ENCODE measurements at regions not wholly inside any gene's neighbourhood (a gene's known extent, or its start where the extent isn't known, plus 50 kb on each side); places are given as distances from the start of the nearest gene placed in this dataset.

DNA sequence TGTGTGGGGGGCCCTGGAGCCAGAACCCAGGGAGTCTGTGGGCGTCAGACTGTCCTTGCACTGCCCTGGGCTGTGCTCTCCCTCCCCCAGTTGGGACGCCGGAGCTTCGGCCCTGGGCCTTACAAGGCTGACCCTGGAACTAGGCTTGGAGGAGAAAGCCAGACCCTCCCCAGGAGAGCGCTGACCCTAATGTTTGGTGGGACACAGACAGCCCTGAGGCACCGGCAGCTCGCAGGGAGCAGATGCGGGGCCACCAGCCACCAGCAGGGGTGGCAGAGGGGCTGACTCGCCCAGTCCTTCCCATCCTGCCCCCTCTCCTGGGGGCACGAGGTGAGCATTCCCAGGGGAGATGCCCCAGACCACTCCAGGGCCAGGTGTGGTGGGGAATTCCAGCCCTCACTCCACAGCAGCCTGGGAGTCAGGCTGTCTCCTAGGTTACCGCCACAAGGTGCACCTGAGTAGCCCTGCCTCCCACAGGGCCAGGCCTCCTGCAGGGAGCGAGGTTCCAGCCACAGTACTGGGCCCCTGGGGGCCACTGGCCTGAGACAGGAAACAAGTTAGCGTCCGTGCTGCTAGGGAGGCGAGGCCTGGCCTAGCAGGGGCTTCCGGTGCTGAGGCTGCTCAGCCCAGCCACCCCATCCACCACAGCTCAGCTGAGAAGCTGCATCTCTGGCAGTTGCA, 134.6 kb downstream of the OLFM1 start:
- H3K36me3 Mint-ChIP-seq = no peaks in the 10 kb centered on the region
- H3K9me3 Mint-ChIP-seq = no peaks in the 10 kb centered on the region
- H3K4me3 Mint-ChIP-seq = no peak overlapping the region
- no peak overlapping the region for H3K4me3 ChIP-seq (ENCODE audit: low read depth, low read length)
- peaks cover 0 to 2% of the 10 kb centered on the region in 2 experiments for H3K9me3 ChIP-seq (ENCODE audit: control insufficient read depth in 2 of 2, low read length in 2 of 2)
- no peak overlapping the region for H3K27ac Mint-ChIP-seq
- H3K27me3 ChIP-seq (ENCODE audit: control insufficient read depth, insufficient read depth, low read length) = no peaks in the 10 kb centered on the region
- H3K4me1 Mint-ChIP-seq = no peaks in the 10 kb centered on the region
- H3K27ac ChIP-seq (ENCODE audit: insufficient read depth, low read length, poor library complexity, severe bottlenecking) = no peak overlapping the region
- peaks cover 4% of the 10 kb centered on the region for H3K27me3 Mint-ChIP-seq
- ATAC-seq (ENCODE audit: low read depth in 2 of 2) (no peak), DNase-seq (no peak)
- no peaks in the 10 kb centered on the region for H3K36me3 ChIP-seq (ENCODE audit: control insufficient read depth, insufficient read depth, low read length)
- H3K4me1 ChIP-seq (ENCODE audit: control insufficient read depth, insufficient read depth, low read length, poor library complexity, severe bottlenecking) = no peaks in the 10 kb centered on the region

DNA sequence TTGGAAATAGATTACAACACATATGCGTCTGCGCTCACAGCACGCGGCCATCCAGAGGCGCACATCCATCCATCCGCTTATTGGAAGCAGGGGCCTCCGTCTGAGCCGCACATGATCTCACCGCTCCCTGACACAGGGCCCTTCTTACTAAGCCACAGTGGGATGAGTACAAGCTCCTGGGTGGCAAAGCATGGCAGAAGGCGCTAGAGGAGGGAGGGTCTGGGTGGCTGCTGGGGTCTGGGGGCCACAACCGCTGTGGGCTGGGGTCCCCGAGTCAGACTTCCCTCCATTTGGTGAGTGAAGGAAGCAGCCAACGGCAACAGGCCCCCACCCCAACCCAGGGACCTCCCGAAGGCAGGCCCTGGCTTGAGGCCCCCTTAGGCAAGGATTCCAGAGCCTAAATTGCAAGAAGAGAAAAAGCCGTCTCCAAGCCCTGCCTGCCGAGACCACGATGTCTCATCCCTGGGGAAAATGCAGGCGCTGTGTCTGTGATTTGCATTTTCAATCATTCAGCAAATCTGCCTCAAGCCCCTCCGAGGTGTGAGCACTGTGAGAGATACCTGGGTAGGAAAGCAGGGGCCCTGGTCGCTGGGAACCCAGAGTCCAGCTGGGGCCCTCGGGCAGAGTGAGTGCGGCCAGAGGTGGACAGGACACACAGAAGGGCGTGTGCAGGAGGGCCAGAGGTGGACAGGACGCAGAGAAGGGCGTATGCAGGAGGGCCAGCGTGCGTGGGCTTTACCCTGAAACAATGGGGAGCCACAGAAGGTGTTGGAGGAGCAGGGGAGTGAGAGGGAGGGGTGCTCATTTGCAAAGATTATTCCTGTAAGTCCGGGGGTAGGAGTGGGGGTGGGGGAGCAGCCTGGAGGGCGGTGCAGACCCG, 135.7 kb downstream of the OLFM1 start:
- Mint-ChIP-seq H3K9me3 (no peaks in the 10 kb centered on the region), H3K4me3 (no peak overlapping the region), H3K27me3 (peaks cover 4% of the 10 kb centered on the region), H3K4me1 (no peaks in the 10 kb centered on the region), H3K36me3 (no peaks in the 10 kb centered on the region), H3K27ac (no peak overlapping the region)
- Histone ChIP-seq H3K9me3 (ENCODE audit: control insufficient read depth in 2 of 2, low read length in 2 of 2) (peaks cover 0 to 2% of the 10 kb centered on the region in 2 experiments), H3K36me3 (ENCODE audit: control insufficient read depth, insufficient read depth, low read length) (no peaks in the 10 kb centered on the region), H3K27me3 (ENCODE audit: control insufficient read depth, insufficient read depth, low read length) (no peaks in the 10 kb centered on the region), H3K27ac (ENCODE audit: insufficient read depth, low read length, poor library complexity, severe bottlenecking) (no peak overlapping the region), H3K4me3 (ENCODE audit: low read depth, low read length) (no peak overlapping the region), H3K4me1 (ENCODE audit: control insufficient read depth, insufficient read depth, low read length, poor library complexity, severe bottlenecking) (no peaks in the 10 kb centered on the region)
- ATAC-seq (ENCODE audit: low read depth in 2 of 2) = no peak
- DNase-seq = no peak

DNA sequence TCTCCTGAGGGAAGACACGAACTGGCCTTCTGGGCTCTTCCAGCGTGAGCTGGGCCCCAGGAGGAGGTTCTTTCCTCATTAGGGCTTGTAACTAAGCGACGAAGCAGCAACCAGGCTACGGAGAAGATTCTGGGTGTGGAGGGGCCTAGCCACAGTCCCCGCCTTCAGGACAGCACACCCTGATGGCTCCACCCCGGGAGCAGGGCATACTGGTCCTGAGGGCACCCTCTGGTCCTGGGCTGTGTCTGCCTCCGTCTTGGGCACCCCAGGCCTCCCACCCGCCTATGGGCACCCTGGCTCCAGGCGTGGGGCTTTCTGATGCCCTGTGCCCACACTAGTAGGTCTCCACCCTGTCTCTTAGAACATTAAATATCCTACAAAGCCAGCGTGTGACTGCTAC, 136.4 kb downstream of the OLFM1 start:
- H3K4me1 Mint-ChIP-seq = no peaks in the 10 kb centered on the region
- no peak overlapping the region for H3K27ac Mint-ChIP-seq
- H3K27me3 Mint-ChIP-seq = peaks cover 4% of the 10 kb centered on the region
- Histone ChIP-seq H3K9me3 (ENCODE audit: control insufficient read depth in 2 of 2, low read length in 2 of 2) (peaks cover 0 to 2% of the 10 kb centered on the region in 2 experiments), H3K4me3 (ENCODE audit: low read depth, low read length) (no peak overlapping the region), H3K36me3 (ENCODE audit: control insufficient read depth, insufficient read depth, low read length) (no peaks in the 10 kb centered on the region), H3K27me3 (ENCODE audit: control insufficient read depth, insufficient read depth, low read length) (no peaks in the 10 kb centered on the region), H3K4me1 (ENCODE audit: control insufficient read depth, insufficient read depth, low read length, poor library complexity, severe bottlenecking) (no peaks in the 10 kb centered on the region), H3K27ac (ENCODE audit: insufficient read depth, low read length, poor library complexity, severe bottlenecking) (no peak overlapping the region)
- ATAC-seq (ENCODE audit: low read depth in 2 of 2) = no peak
- no peak for DNase-seq
- H3K9me3 Mint-ChIP-seq = no peaks in the 10 kb centered on the region
- H3K36me3 Mint-ChIP-seq = no peaks in the 10 kb centered on the region
- no peak overlapping the region for H3K4me3 Mint-ChIP-seq

DNA sequence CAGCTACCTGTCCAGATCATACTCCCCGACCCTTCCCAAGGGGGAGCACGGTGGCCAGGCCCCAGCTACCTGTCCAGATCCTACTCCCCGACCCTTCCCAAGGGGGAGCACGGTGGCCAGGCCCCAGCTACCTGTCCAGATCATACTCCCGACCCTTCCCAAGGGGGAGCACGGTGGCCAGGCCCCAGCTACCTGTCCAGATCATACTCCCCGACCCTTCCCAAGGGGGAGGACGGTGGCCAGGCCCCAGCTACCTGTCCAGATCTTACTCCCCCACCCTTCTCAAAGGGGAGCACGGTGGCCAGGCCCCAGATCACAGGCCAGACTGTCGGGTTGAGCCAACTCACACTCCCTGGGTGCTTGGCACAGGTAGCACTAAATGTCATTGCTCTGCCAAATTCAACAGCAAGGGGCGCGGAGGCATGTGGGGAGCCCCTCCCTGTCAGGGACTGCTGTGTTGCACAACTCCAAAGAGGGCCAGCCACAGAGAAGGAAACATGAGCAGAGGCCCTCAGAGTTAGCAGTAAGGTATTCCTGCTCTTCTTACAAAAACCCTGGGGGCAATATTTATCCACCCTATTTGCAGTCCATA, 136.9 kb downstream of the OLFM1 start:
- Mint-ChIP-seq H3K9me3 (no peaks in the 10 kb centered on the region), H3K27ac (no peak overlapping the region), H3K27me3 (peaks cover 4% of the 10 kb centered on the region), H3K36me3 (no peaks in the 10 kb centered on the region), H3K4me3 (no peak overlapping the region), H3K4me1 (no peaks in the 10 kb centered on the region)
- DNase-seq (no peak), ATAC-seq (ENCODE audit: low read depth in 2 of 2) (no peak)
- Histone ChIP-seq H3K27ac (ENCODE audit: insufficient read depth, low read length, poor library complexity, severe bottlenecking) (no peak overlapping the region), H3K4me3 (ENCODE audit: low read depth, low read length) (no peak overlapping the region), H3K4me1 (ENCODE audit: control insufficient read depth, insufficient read depth, low read length, poor library complexity, severe bottlenecking) (no peaks in the 10 kb centered on the region), H3K9me3 (ENCODE audit: control insufficient read depth in 2 of 2, low read length in 2 of 2) (peaks cover 0 to 2% of the 10 kb centered on the region in 2 experiments), H3K27me3 (ENCODE audit: control insufficient read depth, insufficient read depth, low read length) (no peaks in the 10 kb centered on the region), H3K36me3 (ENCODE audit: control insufficient read depth, insufficient read depth, low read length) (no peaks in the 10 kb centered on the region)

DNA sequence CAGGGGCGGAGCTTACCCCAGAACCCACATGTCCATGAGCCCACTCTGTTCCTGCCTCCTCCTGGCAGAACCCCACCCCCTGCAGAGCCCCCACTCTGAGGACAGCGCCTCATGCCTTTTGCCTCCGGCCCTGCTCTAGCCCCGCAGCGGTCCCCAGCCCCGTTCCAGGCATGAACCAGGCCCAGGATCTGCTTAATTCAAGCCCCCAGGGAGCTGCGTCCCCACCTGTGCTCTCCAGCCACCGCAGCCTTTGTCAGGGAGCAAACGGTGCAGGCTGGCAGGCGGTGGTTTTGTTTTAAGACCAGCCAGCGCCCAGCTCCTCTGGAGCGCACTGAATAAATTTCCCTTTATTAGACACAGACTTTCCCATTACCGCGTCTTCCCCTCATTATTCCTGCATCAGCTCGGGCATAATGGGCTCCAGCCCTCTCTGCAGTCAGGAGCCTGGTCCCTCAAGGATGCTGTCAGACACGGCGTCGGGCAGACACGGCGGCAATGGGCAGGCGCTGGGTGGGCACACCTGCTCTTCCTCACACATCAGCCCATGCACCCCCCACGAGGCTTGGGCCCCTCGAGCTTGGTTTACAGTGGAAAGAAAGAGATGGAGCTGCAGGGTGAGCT, 137.6 kb downstream of the OLFM1 start:
- H3K36me3 ChIP-seq (ENCODE audit: control insufficient read depth, insufficient read depth, low read length) = no peaks in the 10 kb centered on the region
- no peak for DNase-seq
- H3K27ac ChIP-seq (ENCODE audit: insufficient read depth, low read length, poor library complexity, severe bottlenecking) = no peak overlapping the region
- no peak overlapping the region for H3K4me3 ChIP-seq (ENCODE audit: low read depth, low read length)
- H3K4me1 ChIP-seq (ENCODE audit: control insufficient read depth, insufficient read depth, low read length, poor library complexity, severe bottlenecking) = no peaks in the 10 kb centered on the region
- Mint-ChIP-seq H3K9me3 (no peaks in the 10 kb centered on the region), H3K4me1 (no peaks in the 10 kb centered on the region), H3K36me3 (no peaks in the 10 kb centered on the region), H3K4me3 (no peak overlapping the region), H3K27me3 (no peaks in the 10 kb centered on the region), H3K27ac (no peak overlapping the region)
- H3K27me3 ChIP-seq (ENCODE audit: control insufficient read depth, insufficient read depth, low read length) = no peaks in the 10 kb centered on the region
- H3K9me3 ChIP-seq (ENCODE audit: control insufficient read depth in 2 of 2, low read length in 2 of 2) = peaks cover 0 to 2% of the 10 kb centered on the region in 2 experiments
- no peak for ATAC-seq (ENCODE audit: low read depth in 2 of 2)

DNA sequence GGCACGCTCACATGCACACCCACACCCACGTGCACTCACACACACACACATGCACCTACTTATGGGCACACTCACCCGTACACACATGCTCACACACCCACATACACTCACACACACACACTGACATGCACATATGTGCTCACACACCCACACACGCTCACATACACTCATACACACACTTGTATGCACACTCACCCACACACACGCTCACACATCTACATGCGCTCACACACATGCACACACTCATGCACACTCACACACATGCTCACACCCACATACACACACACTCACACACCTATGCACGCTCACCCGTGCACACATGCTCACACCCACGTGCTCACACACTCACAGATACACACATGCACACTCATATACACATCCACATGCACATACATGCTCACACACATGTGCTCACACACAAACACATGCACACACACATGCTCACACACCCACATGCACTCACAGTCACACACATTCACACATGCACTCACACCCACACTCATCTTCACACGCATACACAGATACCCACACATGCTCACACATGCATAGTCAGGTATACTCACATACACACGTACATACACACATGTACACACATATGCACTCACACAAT, 138.3 kb downstream of the OLFM1 start:
- Mint-ChIP-seq H3K36me3 (no peaks in the 10 kb centered on the region), H3K4me3 (no peak overlapping the region), H3K27me3 (no peaks in the 10 kb centered on the region), H3K27ac (no peak overlapping the region), H3K9me3 (no peaks in the 10 kb centered on the region), H3K4me1 (no peaks in the 10 kb centered on the region)
- no peaks in the 10 kb centered on the region for H3K27me3 ChIP-seq (ENCODE audit: control insufficient read depth, insufficient read depth, low read length)
- H3K9me3 ChIP-seq (ENCODE audit: control insufficient read depth in 2 of 2, low read length in 2 of 2) = peaks cover 0 to 2% of the 10 kb centered on the region in 2 experiments
- H3K4me3 ChIP-seq (ENCODE audit: low read depth, low read length) = no peak overlapping the region
- no peaks in the 10 kb centered on the region for H3K4me1 ChIP-seq (ENCODE audit: control insufficient read depth, insufficient read depth, low read length, poor library complexity, severe bottlenecking)
- ATAC-seq (ENCODE audit: low read depth in 2 of 2) (no peak), DNase-seq (no peak)
- H3K36me3 ChIP-seq (ENCODE audit: control insufficient read depth, insufficient read depth, low read length) = no peaks in the 10 kb centered on the region
- H3K27ac ChIP-seq (ENCODE audit: insufficient read depth, low read length, poor library complexity, severe bottlenecking) = no peak overlapping the region

DNA sequence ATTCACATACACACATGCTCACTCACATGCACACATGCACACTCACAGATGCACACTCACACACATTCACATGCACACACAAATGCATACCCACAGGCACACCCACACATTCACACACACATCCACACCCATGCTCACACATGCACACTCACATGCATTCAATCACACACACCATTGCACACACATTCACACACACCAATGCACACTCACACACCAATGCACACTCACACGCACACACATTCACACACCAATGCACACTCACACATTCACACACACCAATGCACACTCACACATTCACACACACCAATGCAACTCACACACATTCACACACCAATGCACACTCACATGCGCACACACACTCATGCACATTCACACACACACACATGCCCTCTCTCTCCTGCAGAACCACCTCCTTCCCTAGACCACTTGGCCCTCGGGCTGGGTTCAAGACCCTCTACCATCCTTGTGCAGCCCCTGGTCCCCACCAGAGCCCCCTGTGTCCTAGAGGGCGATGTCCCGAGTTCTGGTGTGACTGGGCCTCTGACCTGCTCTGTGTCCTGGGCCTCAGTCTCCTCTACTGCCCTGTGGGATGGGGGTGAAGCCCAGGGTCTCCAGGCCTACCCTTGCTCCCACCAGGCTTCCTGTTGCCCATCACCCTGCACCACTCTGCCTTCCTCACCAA, 139.0 kb downstream of the OLFM1 start:
- peaks cover 0 to 2% of the 10 kb centered on the region in 2 experiments for H3K9me3 ChIP-seq (ENCODE audit: control insufficient read depth in 2 of 2, low read length in 2 of 2)
- Mint-ChIP-seq H3K9me3 (no peaks in the 10 kb centered on the region), H3K27me3 (no peaks in the 10 kb centered on the region), H3K4me1 (no peaks in the 10 kb centered on the region), H3K4me3 (no peak overlapping the region), H3K27ac (no peak overlapping the region), H3K36me3 (no peaks in the 10 kb centered on the region)
- ATAC-seq (ENCODE audit: low read depth in 2 of 2) = no peak
- H3K4me1 ChIP-seq (ENCODE audit: control insufficient read depth, insufficient read depth, low read length, poor library complexity, severe bottlenecking) = no peaks in the 10 kb centered on the region
- H3K36me3 ChIP-seq (ENCODE audit: control insufficient read depth, insufficient read depth, low read length) = no peaks in the 10 kb centered on the region
- DNase-seq = no peak
- H3K27me3 ChIP-seq (ENCODE audit: control insufficient read depth, insufficient read depth, low read length) = no peaks in the 10 kb centered on the region
- H3K27ac ChIP-seq (ENCODE audit: insufficient read depth, low read length, poor library complexity, severe bottlenecking) = no peak overlapping the region
- H3K4me3 ChIP-seq (ENCODE audit: low read depth, low read length) = no peak overlapping the region
